Activated CD8-positive, alpha-beta T cell treated with anti-CD3 and anti-CD28 coated beads, Interleukin-2, amount 10 ng/mL, durations not matched to agents 7 days and 5 days (primary cell): ENCODE measurements at regions not wholly inside any gene's neighbourhood (a gene's known extent, or its start where the extent isn't known, plus 50 kb on each side); places are given as distances from the start of the nearest gene placed in this dataset.

ENCODE experiments used
- ATAC-seq: fragments of 150-1000 bp; cut with Tn5 transposase; one replicate; pipeline ENCODE4 v1.10.0; 2021; ENCODE audit warnings: moderate library complexity
- CTCF ChIA-PET: fragments of 350-600 bp; sonication (Branson Sonifier 250); formaldehyde crosslinking; loops from one replicate; lab custom pipeline; 2021; ENCODE audit warnings: antibody characterized with exemption; lab: Charles Lee
- POLR2A ChIA-PET: fragments of 350-600 bp; sonication (Branson Sonifier 250); formaldehyde crosslinking; loops from one replicate; lab custom pipeline; 2021; ENCODE audit warnings: antibody characterized with exemption; lab: Charles Lee
- DNase-seq: peaks from one replicate; pipeline ENCODE4 v3.0.0-alpha.2; 2020
- H3K27ac Mint-ChIP-seq: one replicate; pipeline ENCODE4 v1.8.0; 2021; ENCODE audit warnings: mild to moderate bottlenecking, mixed read lengths
- H3K27me3 Mint-ChIP-seq: one replicate; pipeline ENCODE4 v1.8.0; 2021; ENCODE audit warnings: low read depth, mixed read lengths
- H3K36me3 Mint-ChIP-seq: one replicate; pipeline ENCODE4 v1.8.0; 2021; ENCODE audit warnings: low read depth, mixed read lengths
- H3K4me1 Mint-ChIP-seq: one replicate; pipeline ENCODE4 v1.8.0; 2021; ENCODE audit warnings: low read depth, mixed read lengths
- H3K4me3 Mint-ChIP-seq: one replicate; pipeline ENCODE4 v1.8.0; 2021; ENCODE audit warnings: mild to moderate bottlenecking, mixed read lengths
- H3K9me3 Mint-ChIP-seq: one replicate; pipeline ENCODE4 v1.8.0; 2022; ENCODE audit warnings: mixed read lengths; ENCODE audit not compliant: insufficient read depth

GRCh38 chr4:30922625-30923024, 202.5 kb downstream of the PCDH7 start:
- Mint-ChIP-seq H3K4me3 (no peak overlapping the region), H3K27me3 (no peaks in the 10 kb centered on the region), H3K9me3 (peaks cover 8% of the 10 kb centered on the region), H3K4me1 (no peaks in the 10 kb centered on the region), H3K27ac (no peak overlapping the region), H3K36me3 (no peaks in the 10 kb centered on the region)
- DNase-seq (no peak), ATAC-seq (no peak)
- CTCF ChIA-PET: no interaction called here
- POLR2A ChIA-PET: no interaction called here

GRCh38 chr4:30924495-30924894, 204.3 kb downstream of the PCDH7 start:
- Mint-ChIP-seq H3K36me3 (no peaks in the 10 kb centered on the region), H3K27me3 (no peaks in the 10 kb centered on the region), H3K4me3 (no peak overlapping the region), H3K27ac (no peak overlapping the region), H3K4me1 (no peaks in the 10 kb centered on the region), H3K9me3 (peaks cover 19% of the 10 kb centered on the region)
- DNase-seq: no peak
- CTCF ChIA-PET: no interaction called here
- POLR2A ChIA-PET: no interaction called here
- no peak for ATAC-seq

- H3K36me3 Mint-ChIP-seq: no peaks in the 10 kb centered on the region
- CTCF ChIA-PET: no interaction called here
- DNase-seq: no peak
- POLR2A ChIA-PET: no interaction called here
- H3K27ac Mint-ChIP-seq: no peak overlapping the region
- no peaks in the 10 kb centered on the region for H3K27me3 Mint-ChIP-seq
- H3K4me1 Mint-ChIP-seq: no peaks in the 10 kb centered on the region
- no peak for ATAC-seq
- peaks cover 26% of the 10 kb centered on the region for H3K9me3 Mint-ChIP-seq
- H3K4me3 Mint-ChIP-seq: no peak overlapping the region
Observed at GRCh38 chr4:30929649-30930048, 209.5 kb downstream of the PCDH7 start.

GRCh38 chr4:30930276-30930675, 210.1 kb downstream of the PCDH7 start:
- Mint-ChIP-seq H3K4me1 (no peaks in the 10 kb centered on the region), H3K4me3 (no peak overlapping the region), H3K9me3 (peaks cover 26% of the 10 kb centered on the region), H3K27me3 (no peaks in the 10 kb centered on the region), H3K36me3 (no peaks in the 10 kb centered on the region), H3K27ac (no peak overlapping the region)
- ChIA-PET POLR2A (no interaction called here), CTCF (no interaction called here)
- DNase-seq (no peak), ATAC-seq (no peak)

GRCh38 chr4:30932581-30932980, 212.4 kb downstream of the PCDH7 start:
- ChIA-PET CTCF (no interaction called here), POLR2A (no interaction called here)
- no peak for DNase-seq
- H3K4me1 Mint-ChIP-seq: no peaks in the 10 kb centered on the region
- no peaks in the 10 kb centered on the region for H3K27me3 Mint-ChIP-seq
- H3K4me3 Mint-ChIP-seq: no peak overlapping the region
- no peak overlapping the region for H3K27ac Mint-ChIP-seq
- no peak for ATAC-seq
- H3K9me3 Mint-ChIP-seq: peaks cover 18% of the 10 kb centered on the region
- no peaks in the 10 kb centered on the region for H3K36me3 Mint-ChIP-seq

- Mint-ChIP-seq H3K9me3 (peaks cover 5% of the 10 kb centered on the region), H3K27ac (no peak overlapping the region), H3K4me3 (no peak overlapping the region), H3K4me1 (no peaks in the 10 kb centered on the region), H3K27me3 (no peaks in the 10 kb centered on the region), H3K36me3 (no peaks in the 10 kb centered on the region)
- DNase-seq: no peak
- CTCF ChIA-PET: interaction anchor here (0.6 kb wide), 1 partner anchor 13 kb away, joined by 3 read pairs; no protein-coding TSS in a partner anchor
- POLR2A ChIA-PET: no interaction called here
- ATAC-seq: no peak
Observed at GRCh38 chr4:30939069-30939468, 218.9 kb downstream of the PCDH7 start.

GRCh38 chr4:30939684-30940083, 219.5 kb downstream of the PCDH7 start:
- ATAC-seq (no peak), DNase-seq (no peak)
- ChIA-PET POLR2A (no interaction called here), CTCF (no interaction called here)
- H3K9me3 Mint-ChIP-seq: no peaks in the 10 kb centered on the region
- H3K27ac Mint-ChIP-seq: no peak overlapping the region
- no peaks in the 10 kb centered on the region for H3K36me3 Mint-ChIP-seq
- no peaks in the 10 kb centered on the region for H3K4me1 Mint-ChIP-seq
- no peaks in the 10 kb centered on the region for H3K27me3 Mint-ChIP-seq
- no peak overlapping the region for H3K4me3 Mint-ChIP-seq

- Mint-ChIP-seq H3K27me3 (no peaks in the 10 kb centered on the region), H3K4me3 (no peak overlapping the region)
Observed at GRCh38 chr4:30941641-30942040, 221.5 kb downstream of the PCDH7 start.

GRCh38 chr4:30943356-30943755, 223.2 kb downstream of the PCDH7 start:
- no peaks in the 10 kb centered on the region for H3K36me3 Mint-ChIP-seq
- CTCF ChIA-PET: no interaction called here
- no peak overlapping the region for H3K27ac Mint-ChIP-seq
- no peak for DNase-seq
- H3K4me1 Mint-ChIP-seq: no peaks in the 10 kb centered on the region
- no peak overlapping the region for H3K4me3 Mint-ChIP-seq
- H3K9me3 Mint-ChIP-seq: no peaks in the 10 kb centered on the region
- no peak for ATAC-seq
- POLR2A ChIA-PET: no interaction called here
- H3K27me3 Mint-ChIP-seq: no peaks in the 10 kb centered on the region

More at GRCh38 chr4:30941641-30942040, 221.5 kb downstream of the PCDH7 start:
- no peaks in the 10 kb centered on the region for H3K36me3 Mint-ChIP-seq
- ChIA-PET CTCF (no interaction called here), POLR2A (no interaction called here)
- no peak for ATAC-seq
- DNase-seq: no peak
- H3K27ac Mint-ChIP-seq: no peak overlapping the region
- no peaks in the 10 kb centered on the region for H3K9me3 Mint-ChIP-seq
- H3K4me1 Mint-ChIP-seq: no peaks in the 10 kb centered on the region

- no peaks in the 10 kb centered on the region for H3K27me3 Mint-ChIP-seq
- ATAC-seq (no peak), DNase-seq (no peak)
- H3K4me1 Mint-ChIP-seq: no peaks in the 10 kb centered on the region
- no peaks in the 10 kb centered on the region for H3K9me3 Mint-ChIP-seq
- CTCF ChIA-PET: no interaction called here
- H3K27ac Mint-ChIP-seq: no peak overlapping the region
- POLR2A ChIA-PET: no interaction called here
- no peak overlapping the region for H3K4me3 Mint-ChIP-seq
- no peaks in the 10 kb centered on the region for H3K36me3 Mint-ChIP-seq
Observed at GRCh38 chr4:30945586-30945985, 225.4 kb downstream of the PCDH7 start.

GRCh38 chr4:30946288-30946687, 226.1 kb downstream of the PCDH7 start:
- ChIA-PET POLR2A (no interaction called here), CTCF (no interaction called here)
- H3K36me3 Mint-ChIP-seq: no peaks in the 10 kb centered on the region
- H3K4me3 Mint-ChIP-seq: no peak overlapping the region
- no peak for DNase-seq
- H3K27ac Mint-ChIP-seq: no peak overlapping the region
- no peaks in the 10 kb centered on the region for H3K9me3 Mint-ChIP-seq
- H3K4me1 Mint-ChIP-seq: no peaks in the 10 kb centered on the region
- no peak for ATAC-seq
- no peaks in the 10 kb centered on the region for H3K27me3 Mint-ChIP-seq

- Mint-ChIP-seq H3K4me1 (no peaks in the 10 kb centered on the region), H3K27me3 (no peaks in the 10 kb centered on the region), H3K9me3 (no peaks in the 10 kb centered on the region), H3K4me3 (no peak overlapping the region), H3K36me3 (no peaks in the 10 kb centered on the region), H3K27ac (no peak overlapping the region)
- ChIA-PET CTCF (no interaction called here), POLR2A (no interaction called here)
- DNase-seq (no peak), ATAC-seq (no peak)
Observed at GRCh38 chr4:30948653-30949052, 228.5 kb downstream of the PCDH7 start.

GRCh38 chr4:30950737-30951136, 230.6 kb downstream of the PCDH7 start:
- H3K27ac Mint-ChIP-seq: no peak overlapping the region
- no peaks in the 10 kb centered on the region for H3K4me1 Mint-ChIP-seq
- H3K36me3 Mint-ChIP-seq: no peaks in the 10 kb centered on the region
- H3K4me3 Mint-ChIP-seq: no peak overlapping the region
- no peak for DNase-seq
- no peak for ATAC-seq
- ChIA-PET CTCF (no interaction called here), POLR2A (no interaction called here)
- no peaks in the 10 kb centered on the region for H3K27me3 Mint-ChIP-seq
- H3K9me3 Mint-ChIP-seq: no peaks in the 10 kb centered on the region
